T-helper 1 cell (primary cell): ENCODE measurements at regions not wholly inside any gene's neighbourhood (a gene's known extent, or its start where the extent isn't known, plus 50 kb on each side); places are given as distances from the start of the nearest gene placed in this dataset.
"Not testable (repeated sequence)": the region's sequence is repeated elsewhere in the genome, so short reads cannot be mapped to it uniquely, and the experiment has no call there.

Source experiments
- DNase-seq, 5 donors: peaks; one replicate each; pipeline ENCODE4 v3.0.0-alpha.2; 2012 to 2020

GRCh38 chr7:34333925-34334324 lies 324.1 kb upstream of the NPSR1 start:
- DNase-seq = no peak

- DNase-seq = no peak
Measured at GRCh38 chr7:34337163-34337562, 320.9 kb upstream of the NPSR1 start.

GRCh38 chr7:34338961-34339526 lies 319.0 kb upstream of the NPSR1 start:
- DNase-seq = no peak

DNA sequence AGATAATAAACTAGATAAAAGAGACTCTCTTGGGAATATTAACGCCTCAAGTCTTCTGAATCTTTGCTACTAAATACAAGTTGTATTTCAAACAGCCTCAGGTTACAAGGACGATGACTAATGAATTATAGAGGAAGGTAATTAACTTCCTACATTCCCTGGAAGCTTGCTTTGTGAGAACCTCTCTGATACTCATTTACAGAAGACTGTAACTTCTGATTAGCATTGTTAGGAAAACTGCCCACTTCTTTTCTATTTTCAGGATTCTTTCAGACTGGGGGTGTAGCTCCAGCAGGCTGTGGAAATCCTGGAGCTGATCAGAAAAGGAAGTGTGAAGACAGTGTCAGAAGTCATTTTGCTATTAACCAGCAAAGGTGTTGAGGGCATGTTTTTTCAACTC lies 316.7 kb upstream of the NPSR1 start:
- no peak for DNase-seq

GRCh38 chr7:34342387-34342786 lies 315.6 kb upstream of the NPSR1 start:
- no peak for DNase-seq

GRCh38 chr7:34343667-34344066 lies 314.4 kb upstream of the NPSR1 start:
- DNase-seq = no peak

GRCh38 chr7:34354011-34354410 lies 304.0 kb upstream of the NPSR1 start:
- no peak for DNase-seq

DNA sequence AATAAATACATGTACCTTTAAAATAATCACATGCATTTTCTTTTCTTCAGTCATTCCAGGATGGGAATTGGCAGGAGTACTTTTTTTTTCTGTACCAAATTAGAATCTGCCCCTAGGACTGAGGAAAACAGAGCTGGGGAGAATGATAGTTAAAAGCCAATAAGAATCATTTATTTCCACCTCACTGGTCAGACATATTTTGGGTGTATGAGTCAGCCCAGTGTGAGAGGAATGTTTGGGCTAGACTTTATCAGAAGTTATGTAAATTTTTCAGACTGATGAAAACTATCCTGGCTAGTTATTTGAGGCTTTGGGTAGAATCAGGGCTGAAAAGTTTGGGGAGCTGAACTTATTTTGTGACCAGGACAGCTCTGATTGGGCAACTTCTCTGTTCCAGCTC lies 303.1 kb upstream of the NPSR1 start:
- DNase-seq = no peak

DNA sequence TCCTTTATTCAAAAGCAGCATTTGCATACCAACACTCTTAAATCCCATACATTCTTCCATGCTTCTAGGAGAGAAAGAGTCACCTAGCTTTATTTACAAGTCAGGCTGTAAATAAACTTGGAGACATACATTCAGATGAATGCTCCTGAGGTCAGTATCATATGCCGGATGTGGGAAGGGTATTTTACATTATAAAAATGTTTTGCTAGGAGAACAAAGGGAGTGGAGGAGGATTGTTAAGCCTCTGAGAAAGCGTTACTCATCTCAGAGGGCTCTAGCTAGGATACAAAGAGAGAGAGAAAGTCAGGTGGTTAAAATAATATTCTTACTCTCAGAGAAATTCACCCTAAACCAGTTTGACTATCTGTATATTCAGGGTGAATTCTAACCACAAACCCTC lies 300.9 kb upstream of the NPSR1 start:
- no peak for DNase-seq

GRCh38 chr7:34357946-34358345 lies 300.1 kb upstream of the NPSR1 start:
- DNase-seq = no peak

- DNase-seq = not testable (repeated sequence)
Measured at GRCh38 chr7:34358578-34358977, 299.4 kb upstream of the NPSR1 start.

DNA sequence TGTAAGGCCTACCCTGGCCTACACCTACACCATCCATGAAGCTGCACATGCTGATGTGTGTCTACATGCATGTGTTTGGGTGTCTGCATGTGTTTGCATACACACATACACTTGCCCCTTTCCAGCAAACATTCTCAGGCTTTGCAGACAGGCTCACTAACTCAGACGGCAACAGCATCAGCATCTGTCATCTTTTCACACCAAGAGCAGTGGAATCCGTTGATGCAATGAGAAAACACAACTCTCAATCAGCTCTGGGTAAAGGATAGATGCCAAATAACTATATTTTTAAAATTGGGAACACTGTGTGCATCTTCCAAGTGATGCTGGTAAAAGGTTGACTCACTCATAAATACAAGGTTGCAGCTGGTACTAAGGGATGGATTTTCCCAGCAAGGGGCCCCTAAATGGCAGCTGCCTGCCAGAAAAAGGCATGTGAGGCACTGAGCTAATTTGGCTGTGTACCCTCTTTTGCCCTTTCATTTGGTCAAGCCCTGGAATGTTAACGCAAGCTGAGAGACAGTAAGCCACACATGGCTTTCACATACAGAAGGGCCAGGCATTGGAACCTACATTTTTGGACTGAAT lies 296.3 kb upstream of the NPSR1 start:
- DNase-seq = no peak

GRCh38 chr7:34362621-34363020 lies 295.4 kb upstream of the NPSR1 start:
- DNase-seq = no peak

DNA sequence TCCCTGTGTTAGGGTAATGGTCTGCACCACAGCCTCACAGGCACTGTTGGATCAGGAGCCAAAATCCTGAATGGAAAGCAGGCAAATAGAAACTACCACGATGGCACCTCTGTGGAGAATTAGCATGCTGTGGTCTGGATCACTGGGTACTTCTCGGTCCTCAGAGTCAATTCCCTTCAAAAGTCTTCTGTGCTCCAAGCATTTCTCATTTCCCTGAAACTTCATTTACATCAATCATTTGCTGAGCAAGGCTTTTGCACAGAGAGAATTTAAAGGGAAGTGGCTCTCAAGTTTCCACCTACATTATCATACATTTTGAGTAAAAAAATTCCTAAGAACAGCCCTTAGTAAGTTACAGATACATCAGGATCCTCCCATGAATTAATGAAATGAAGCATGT lies 293.9 kb upstream of the NPSR1 start:
- DNase-seq = no peak

DNA sequence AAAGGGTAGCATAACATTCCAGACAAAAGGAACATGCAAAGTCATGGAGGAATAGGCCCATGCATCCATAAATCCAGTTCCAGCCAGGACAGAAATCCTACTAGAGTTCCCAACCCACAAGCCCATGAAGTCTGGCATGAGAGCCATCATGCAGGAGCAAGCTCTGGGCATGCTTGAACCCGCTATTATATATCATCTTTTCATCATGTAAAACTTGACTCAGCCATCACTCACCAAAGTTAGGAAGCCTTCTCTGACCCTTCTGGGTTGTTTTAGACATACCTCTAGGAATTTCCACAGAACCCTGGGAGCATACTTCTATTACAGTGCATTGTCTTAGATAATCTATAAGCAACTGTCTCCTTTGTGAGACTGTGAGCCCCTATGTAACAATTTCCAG lies 293.0 kb upstream of the NPSR1 start:
- no peak for DNase-seq

GRCh38 chr7:34365611-34366010 lies 292.4 kb upstream of the NPSR1 start:
- DNase-seq = no peak

- DNase-seq = no peak
Measured at GRCh38 chr7:34371922-34372321, 286.1 kb upstream of the NPSR1 start.

DNA sequence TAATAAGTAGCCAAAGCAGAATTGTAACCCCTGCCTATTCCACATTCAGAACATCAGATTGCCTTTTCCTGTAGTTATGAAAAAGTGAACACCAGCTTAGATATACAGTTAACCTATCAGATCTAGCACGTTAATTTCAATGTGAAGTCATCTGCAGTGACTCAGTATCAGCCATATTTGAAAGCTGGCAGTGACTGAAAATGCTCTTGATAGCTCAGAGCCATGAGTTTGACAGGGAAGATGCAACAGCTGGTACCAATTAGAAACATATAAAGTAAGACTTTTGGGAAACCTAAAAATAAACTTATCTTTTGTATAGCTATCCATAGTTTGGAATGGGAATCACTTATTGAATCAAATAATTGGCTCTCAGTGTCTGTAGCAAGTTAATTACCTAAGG lies 284.1 kb upstream of the NPSR1 start:
- no peak for DNase-seq

- DNase-seq = no peak
Measured at GRCh38 chr7:34382166-34382893, 275.7 kb upstream of the NPSR1 start.

DNA sequence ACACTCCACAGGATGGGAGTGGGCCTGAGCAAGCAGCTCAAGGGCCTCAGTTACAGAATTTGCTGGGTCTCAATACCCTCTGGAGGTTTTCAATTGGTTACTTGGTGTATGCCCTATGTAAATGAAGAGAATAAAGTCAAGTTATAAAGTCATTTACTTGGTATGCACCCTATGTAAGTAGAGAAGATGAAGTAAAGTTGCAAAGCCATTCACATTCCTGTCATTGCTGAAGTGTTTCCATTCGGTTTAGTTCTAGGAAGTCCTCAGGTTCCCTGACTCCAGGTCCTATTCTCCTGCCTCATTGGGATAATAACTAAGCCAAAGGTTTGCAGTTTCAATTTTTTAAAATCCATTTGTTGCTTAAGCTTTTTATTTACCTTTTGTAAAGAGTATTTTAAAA lies 272.6 kb upstream of the NPSR1 start:
- no peak for DNase-seq

DNA sequence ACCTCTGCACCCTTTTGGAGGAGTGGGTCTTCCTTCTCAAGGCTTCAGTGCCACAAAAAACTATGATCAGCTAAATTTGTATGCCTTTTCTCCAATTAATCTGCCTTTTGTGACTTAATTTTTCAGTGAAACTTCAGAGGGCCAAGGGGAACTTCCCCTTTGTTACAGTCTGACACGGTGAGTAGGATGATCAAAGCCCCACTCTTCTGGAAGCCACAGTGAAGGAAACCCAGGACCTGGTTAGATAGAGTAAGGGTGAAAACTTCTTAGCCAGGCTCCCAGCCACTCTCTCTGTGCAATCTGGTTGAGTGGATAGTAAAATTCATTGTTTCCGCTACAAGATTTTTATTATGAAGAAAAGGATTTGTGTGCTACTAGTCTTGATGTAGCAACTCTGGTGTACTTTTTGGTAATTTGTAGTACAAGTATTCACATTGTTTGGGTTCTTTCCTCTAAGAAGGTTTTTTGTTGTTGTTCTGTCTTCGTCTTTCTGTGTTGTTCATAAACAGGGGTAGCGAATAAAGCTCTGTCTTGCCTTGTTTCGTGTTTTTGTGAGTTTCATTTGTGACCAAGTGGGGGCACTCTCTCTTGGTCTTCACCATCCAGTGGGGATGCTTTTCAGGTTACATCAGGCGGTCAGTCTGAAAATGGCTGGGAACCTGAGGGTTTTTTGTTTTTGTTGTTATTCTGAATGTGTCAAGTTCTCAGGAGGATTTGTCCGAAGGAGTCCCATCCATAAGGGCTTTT lies 268.5 kb upstream of the NPSR1 start:
- DNase-seq = no peak

GRCh38 chr7:34390103-34390502 lies 267.9 kb upstream of the NPSR1 start:
- no peak for DNase-seq

GRCh38 chr7:34392972-34393371 lies 265.0 kb upstream of the NPSR1 start:
- no peak for DNase-seq
